GM12892 (cell line): ENCODE measurements at regions not wholly inside any gene's neighbourhood (a gene's known extent, or its start where the extent isn't known, plus 50 kb on each side); places are given as distances from the start of the nearest gene placed in this dataset.

Experiments used
- POLR2A ChIP-seq: IDR thresholded peaks from 2 replicates; pipeline ENCODE4 v1.6.1; 2011; ENCODE audit warnings: low read depth, low read length, control low read depth
- POLR2AphosphoS5 ChIP-seq: IDR thresholded peaks from 2 replicates; pipeline ENCODE4 v1.6.1; 2011; ENCODE audit warnings: low read depth, low read length, control low read depth

- TF ChIP-seq POLR2AphosphoS5 (no peak), POLR2A (no peak)
These were observed 822.6 kb downstream of the TRIB2 start for GRCh38 chr2:13539296-13539695.
